WTC11 (cell line): ENCODE measurements at regions not wholly inside any gene's neighbourhood (a gene's known extent, or its start where the extent isn't known, plus 50 kb on each side); places are given as distances from the start of the nearest gene placed in this dataset.

ENCODE experiments used
- CREB1 ChIP-seq: sonication (generic); formaldehyde crosslinking; IDR thresholded peaks from 2 replicates; pipeline ENCODE4 v1.8.0; 2023; ENCODE audit warnings: mild to moderate bottlenecking, missing genetic modification reagents
- FOXP1 ChIP-seq: sonication (generic); formaldehyde crosslinking; IDR thresholded peaks from 2 replicates; pipeline ENCODE4 v1.8.0; 2022; ENCODE audit warnings: missing genetic modification reagents, mild to moderate bottlenecking, moderate library complexity, borderline replicate concordance
- FOXP4 ChIP-seq: sonication (generic); formaldehyde crosslinking; IDR thresholded peaks from 2 replicates; pipeline ENCODE4 v1.8.0; 2022; ENCODE audit warnings: mild to moderate bottlenecking, missing genetic modification reagents
- JUN ChIP-seq: sonication (generic); formaldehyde crosslinking; IDR thresholded peaks from 2 replicates; pipeline ENCODE4 v1.8.0; 2023; ENCODE audit warnings: mild to moderate bottlenecking, missing genetic modification reagents
- MAX ChIP-seq: sonication (generic); formaldehyde crosslinking; IDR thresholded peaks from 2 replicates; pipeline ENCODE4 v1.8.0; 2022; ENCODE audit warnings: mild to moderate bottlenecking, missing genetic modification reagents
- RORB ChIP-seq: fragments of 250-450 bp; sonication (Bioruptor Pico); IDR thresholded peaks from 2 replicates; pipeline ENCODE4 v1.9.0; 2021; ENCODE audit warnings: mild to moderate bottlenecking
- TCF7 ChIP-seq: sonication (generic); formaldehyde crosslinking; IDR thresholded peaks from 2 replicates; pipeline ENCODE4 v1.8.0; 2022; ENCODE audit warnings: mild to moderate bottlenecking, low read depth, missing genetic modification reagents, moderate library complexity
- USF1 ChIP-seq: sonication (generic); formaldehyde crosslinking; IDR thresholded peaks from 2 replicates; pipeline ENCODE4 v1.8.0; 2022; ENCODE audit warnings: mild to moderate bottlenecking, missing genetic modification reagents
- ZNF219 ChIP-seq: sonication (generic); formaldehyde crosslinking; IDR thresholded peaks from 2 replicates; pipeline ENCODE4 v1.8.0; 2023; ENCODE audit warnings: missing genetic modification reagents, mild to moderate bottlenecking, borderline replicate concordance
- ZNF317 ChIP-seq: sonication (generic); formaldehyde crosslinking; IDR thresholded peaks from 2 replicates; pipeline ENCODE4 v1.8.1; 2023; ENCODE audit warnings: low read depth, mild to moderate bottlenecking, moderate library complexity, missing genetic modification reagents, borderline replicate concordance
- TF ChIP-seq, protein P1 (sequence below): sonication (generic); formaldehyde crosslinking; IDR thresholded peaks from 2 replicates; pipeline ENCODE4 v1.8.1; 2022; ENCODE audit warnings: missing genetic modification reagents, borderline replicate concordance
- TF ChIP-seq, protein P2 (sequence below): fragments of 200-600 bp; IDR thresholded peaks from 2 replicates; pipeline ENCODE4 v1.8.0; 2022; ENCODE audit warnings: antibody characterized with exemption
- TF ChIP-seq, protein P3 (sequence below): sonication (generic); formaldehyde crosslinking; IDR thresholded peaks from 2 replicates; pipeline ENCODE4 v1.8.1; 2022; ENCODE audit warnings: low read depth, mild to moderate bottlenecking, moderate library complexity, missing genetic modification reagents, borderline replicate concordance

DNA sequence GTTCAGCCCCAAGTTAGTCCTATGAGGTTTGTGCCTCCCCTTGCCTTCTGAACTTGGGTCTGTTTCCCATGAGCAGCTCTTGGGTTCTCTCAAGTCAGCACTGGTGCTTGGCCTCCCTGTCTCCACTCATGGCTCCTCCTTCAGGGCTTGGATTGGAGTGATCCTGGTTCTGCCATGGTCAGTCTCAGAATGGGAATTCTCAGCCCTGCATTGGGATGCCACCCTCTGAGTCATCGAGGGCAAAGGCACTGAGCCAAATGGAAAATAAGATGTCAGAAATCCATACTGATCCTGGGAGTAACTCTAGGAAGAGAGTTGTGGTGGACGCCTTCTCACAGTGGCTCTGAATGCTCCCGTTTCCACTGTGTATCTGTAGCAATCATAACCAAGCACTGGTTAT is 233.4 kb upstream of the HABP2 start:
- TF ChIP-seq CREB1 (CRISPR knock-in tag) (no peak), FOXP4 (CRISPR knock-in tag) (no peak), USF1 (CRISPR knock-in tag) (no peak), ZNF219 (no peak), JUN (no peak), ZNF317 (CRISPR knock-in tag) (no peak), MAX (CRISPR knock-in tag) (no peak), TCF7 (CRISPR knock-in tag) (no peak), RORB (no peak), FOXP1 (CRISPR knock-in tag) (no peak)
- TF ChIP-seq, protein P1, sequence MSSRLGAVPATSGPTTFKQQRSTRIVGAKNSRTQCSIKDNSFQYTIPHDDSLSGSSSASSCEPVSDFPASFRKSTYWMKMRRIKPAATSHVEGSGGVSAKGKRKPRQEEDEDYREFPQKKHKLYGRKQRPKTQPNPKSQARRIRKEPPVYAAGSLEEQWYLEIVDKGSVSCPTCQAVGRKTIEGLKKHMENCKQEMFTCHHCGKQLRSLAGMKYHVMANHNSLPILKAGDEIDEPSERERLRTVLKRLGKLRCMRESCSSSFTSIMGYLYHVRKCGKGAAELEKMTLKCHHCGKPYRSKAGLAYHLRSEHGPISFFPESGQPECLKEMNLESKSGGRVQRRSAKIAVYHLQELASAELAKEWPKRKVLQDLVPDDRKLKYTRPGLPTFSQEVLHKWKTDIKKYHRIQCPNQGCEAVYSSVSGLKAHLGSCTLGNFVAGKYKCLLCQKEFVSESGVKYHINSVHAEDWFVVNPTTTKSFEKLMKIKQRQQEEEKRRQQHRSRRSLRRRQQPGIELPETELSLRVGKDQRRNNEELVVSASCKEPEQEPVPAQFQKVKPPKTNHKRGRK (CRISPR knock-in tag) = no peak
- TF ChIP-seq, protein P2, sequence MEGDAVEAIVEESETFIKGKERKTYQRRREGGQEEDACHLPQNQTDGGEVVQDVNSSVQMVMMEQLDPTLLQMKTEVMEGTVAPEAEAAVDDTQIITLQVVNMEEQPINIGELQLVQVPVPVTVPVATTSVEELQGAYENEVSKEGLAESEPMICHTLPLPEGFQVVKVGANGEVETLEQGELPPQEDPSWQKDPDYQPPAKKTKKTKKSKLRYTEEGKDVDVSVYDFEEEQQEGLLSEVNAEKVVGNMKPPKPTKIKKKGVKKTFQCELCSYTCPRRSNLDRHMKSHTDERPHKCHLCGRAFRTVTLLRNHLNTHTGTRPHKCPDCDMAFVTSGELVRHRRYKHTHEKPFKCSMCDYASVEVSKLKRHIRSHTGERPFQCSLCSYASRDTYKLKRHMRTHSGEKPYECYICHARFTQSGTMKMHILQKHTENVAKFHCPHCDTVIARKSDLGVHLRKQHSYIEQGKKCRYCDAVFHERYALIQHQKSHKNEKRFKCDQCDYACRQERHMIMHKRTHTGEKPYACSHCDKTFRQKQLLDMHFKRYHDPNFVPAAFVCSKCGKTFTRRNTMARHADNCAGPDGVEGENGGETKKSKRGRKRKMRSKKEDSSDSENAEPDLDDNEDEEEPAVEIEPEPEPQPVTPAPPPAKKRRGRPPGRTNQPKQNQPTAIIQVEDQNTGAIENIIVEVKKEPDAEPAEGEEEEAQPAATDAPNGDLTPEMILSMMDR = no peak
- TF ChIP-seq, protein P3, sequence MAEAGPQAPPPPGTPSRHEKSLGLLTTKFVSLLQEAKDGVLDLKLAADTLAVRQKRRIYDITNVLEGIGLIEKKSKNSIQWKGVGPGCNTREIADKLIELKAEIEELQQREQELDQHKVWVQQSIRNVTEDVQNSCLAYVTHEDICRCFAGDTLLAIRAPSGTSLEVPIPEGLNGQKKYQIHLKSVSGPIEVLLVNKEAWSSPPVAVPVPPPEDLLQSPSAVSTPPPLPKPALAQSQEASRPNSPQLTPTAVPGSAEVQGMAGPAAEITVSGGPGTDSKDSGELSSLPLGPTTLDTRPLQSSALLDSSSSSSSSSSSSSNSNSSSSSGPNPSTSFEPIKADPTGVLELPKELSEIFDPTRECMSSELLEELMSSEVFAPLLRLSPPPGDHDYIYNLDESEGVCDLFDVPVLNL (CRISPR knock-in tag) = no peak
